K562 (cell line): ENCODE measurements at regions not wholly inside any gene's neighbourhood (a gene's known extent, or its start where the extent isn't known, plus 50 kb on each side); places are given as distances from the start of the nearest gene placed in this dataset.

ENCODE experiments used
- ATAC-seq: fragments of 200-7000 bp; cut with Tn5 transposase; 3 replicates; pipeline ENCODE4 v1.9.1; 2020; ENCODE audit warnings: moderate library complexity
- BruUV-seq: library from RNA; stranded (reverse); fragments of 400-500 nt; replicated peaks from 2 replicates; lab custom pipeline; 2021; lab: Mats Ljungman, UMichigan
- CTCF ChIA-PET: fragments of 300-600 bp; formaldehyde crosslinking; extraction: SDS; loops from one replicate; lab custom pipeline; 2021; ENCODE audit warnings: low intra/inter-chr PET ratio; lab: Yijun Ruan, JAX
- POLR2A ChIA-PET: fragments of 300-600, 350-650 bp; sonication (Branson Sonifier 250); formaldehyde crosslinking; extraction: SDS; loops from one replicate; lab custom pipeline; 2021; ENCODE audit warnings: antibody characterized with exemption, inconsistent platforms; lab: Yijun Ruan, JAX
- DNase-seq, 4 experiments: peaks; one replicate each; pipeline versions ENCODE4 v3.0.0 to v3.0.0-alpha.2; 2011 to 2018; ENCODE audit warnings: low spot score in 3 of 4, mixed read lengths in 3 of 4; ENCODE audit errors: extremely low read depth in 1 of 4
- FAIRE-seq: peaks from 2 replicates; lab custom pipeline; 2011; peaks lifted over from hg19 to GRCh38; lab: Jason Lieb, UNC
- H2AFZ ChIP-seq: 2 replicates; pipeline ENCODE4 v1.6.0; 2011; ENCODE audit warnings: low read depth, low read length, control low read depth, inconsistent platforms
- H3K27ac ChIP-seq: fragments of 200-600 bp; 3 replicates; pipeline ENCODE4 v1.8.0; 2011; ENCODE audit warnings: low read depth, mild to moderate bottlenecking, control low read depth, inconsistent platforms, low read length, moderate library complexity, mixed read lengths; ENCODE audit errors: extremely low read depth
- H3K27me3 ChIP-seq, 2 experiments: fragments of 300-600 bp in 1 of 2; 2 replicates in 1 of 2; 3 replicates in 1 of 2; pipeline versions ENCODE4 v1.6.0 to v1.8.0; 2011; ENCODE audit warnings: inconsistent platforms in 2 of 2, low read length in 2 of 2, mild to moderate bottlenecking in 1 of 2, mixed read lengths in 1 of 2, moderate library complexity in 1 of 2; ENCODE audit not compliant: control insufficient read depth in 2 of 2, insufficient read depth in 2 of 2
- H3K36me3 ChIP-seq: fragments of 300-600 bp; 3 replicates; pipeline ENCODE4 v1.8.0; 2011; ENCODE audit warnings: mild to moderate bottlenecking, low read length, inconsistent platforms; ENCODE audit not compliant: control insufficient read depth, insufficient read depth
- H3K4me1 ChIP-seq, 2 experiments: fragments of 200-600 bp in 1 of 2; replicated peaks in 1 of 2; 2 replicates in 1 of 2; 3 replicates in 1 of 2; pipeline versions ENCODE4 v1.5.1 to v1.8.0; 2011; ENCODE audit warnings: inconsistent platforms in 2 of 2, low read length in 2 of 2, mild to moderate bottlenecking in 1 of 2, mixed read lengths in 1 of 2, moderate library complexity in 1 of 2; ENCODE audit not compliant: control insufficient read depth in 2 of 2, insufficient read depth in 2 of 2
- H3K4me2 ChIP-seq: 2 replicates; pipeline ENCODE4 v1.6.1; 2011; ENCODE audit warnings: low read length, control low read depth, inconsistent platforms, mixed read lengths; ENCODE audit not compliant: insufficient read depth
- H3K4me3 ChIP-seq: fragments of 200-600 bp; sonication (generic), shearing (Covaris generic); 2 replicates; pipeline ENCODE4 v1.5.1; 2016; ENCODE audit warnings: control low read depth, inconsistent platforms
- H3K79me2 ChIP-seq: fragments of 200-600 bp; 3 replicates; pipeline ENCODE4 v1.8.0; 2011; ENCODE audit warnings: low read length, inconsistent platforms; ENCODE audit not compliant: control insufficient read depth, insufficient read depth
- H3K9ac ChIP-seq, 2 experiments: 2 replicates each; pipeline versions ENCODE4 v1.6.0 to v1.6.1; 2011; ENCODE audit warnings: low read depth in 2 of 2, low read length in 2 of 2, control low read depth in 1 of 2, inconsistent platforms in 1 of 2, mild to moderate bottlenecking in 1 of 2, mixed read lengths in 1 of 2; ENCODE audit not compliant: insufficient read depth in 1 of 2
- H3K9me1 ChIP-seq: one replicate; pipeline ENCODE4 v1.6.0; 2011; ENCODE audit warnings: inconsistent platforms, mild to moderate bottlenecking, low read length, moderate library complexity; ENCODE audit not compliant: control insufficient read depth, insufficient read depth
- H3K9me3 ChIP-seq: replicated peaks from 2 replicates; pipeline ENCODE4 v1.5.1; 2011; ENCODE audit warnings: low read depth, low read length, inconsistent platforms; ENCODE audit not compliant: control insufficient read depth, insufficient read depth
- H4K20me1 ChIP-seq: replicated peaks from 2 replicates; pipeline ENCODE4 v1.6.1; 2011; ENCODE audit warnings: low read length, inconsistent platforms, mixed read lengths; ENCODE audit not compliant: control insufficient read depth, insufficient read depth
- CHD2 ChIP-seq: IDR thresholded peaks from 2 replicates; pipeline ENCODE4 v1.6.1; 2011; ENCODE audit warnings: low read depth, low read length
- CREB1 ChIP-seq, 2 experiments: sonication (generic) in 1 of 2; formaldehyde crosslinking in 1 of 2; IDR thresholded peaks; 2 replicates each; pipeline versions ENCODE4 v1.6.1 to v1.8.0; 2012 to 2022; ENCODE audit warnings: inconsistent platforms in 1 of 2, mild to moderate bottlenecking in 1 of 2, missing genetic modification reagents in 1 of 2, moderate library complexity in 1 of 2
- EZH2 ChIP-seq: IDR thresholded peaks from 2 replicates; pipeline ENCODE4 v1.6.1; 2012; ENCODE audit warnings: low read depth, mild to moderate bottlenecking, inconsistent platforms, low read length, borderline replicate concordance
- HCFC1 ChIP-seq: IDR thresholded peaks from 2 replicates; pipeline ENCODE4 v1.6.1; 2012; ENCODE audit warnings: low read depth, low read length, improper control_type of control experiment
- IRF1 ChIP-seq: sonication (generic); formaldehyde crosslinking; IDR thresholded peaks from 2 replicates; pipeline ENCODE4 v1.8.0; 2022; ENCODE audit warnings: missing genetic modification reagents, mild to moderate bottlenecking, borderline replicate concordance
- MCM3 ChIP-seq: fragments of 450-650 bp; IDR thresholded peaks from 2 replicates; pipeline ENCODE4 v1.6.1; 2016
- MYBL2 ChIP-seq, 2 experiments: fragments of 450-650 bp in 1 of 2; sonication (generic) in 1 of 2; formaldehyde crosslinking in 1 of 2; IDR thresholded peaks; 2 replicates each; pipeline versions ENCODE4 v1.6.1 to v1.8.1; 2017 to 2022; ENCODE audit warnings: borderline replicate concordance in 1 of 2, inconsistent platforms in 1 of 2, low read depth in 1 of 2, mild to moderate bottlenecking in 1 of 2, missing genetic modification reagents in 1 of 2, moderate library complexity in 1 of 2
- NFE2 ChIP-seq: IDR thresholded peaks from 2 replicates; pipeline ENCODE4 v1.6.1; 2014; ENCODE audit warnings: antibody characterized with exemption, low read depth
- NR2C1 ChIP-seq, 2 experiments: fragments of 450-650 bp; IDR thresholded peaks; 2 replicates each; pipeline ENCODE4 v1.6.1; 2017; ENCODE audit warnings: mild to moderate bottlenecking in 2 of 2, antibody characterized with exemption in 1 of 2, inconsistent platforms in 1 of 2, missing compliant biosample characterization in 1 of 2, missing genetic modification characterization in 1 of 2
- POLR2AphosphoS5 ChIP-seq: IDR thresholded peaks from 2 replicates; pipeline ENCODE4 v1.6.1; 2011; ENCODE audit warnings: mild to moderate bottlenecking, low read depth, low read length, moderate library complexity; ENCODE audit not compliant: control insufficient read depth, insufficient read depth
- PRMT5 ChIP-seq: sonication (generic); formaldehyde crosslinking; IDR thresholded peaks from 2 replicates; pipeline ENCODE4 v1.5.0; 2020; ENCODE audit warnings: missing genetic modification reagents
- RBM15 ChIP-seq: fragments of 200-400 bp; formaldehyde crosslinking; IDR thresholded peaks from 2 replicates; pipeline ENCODE4 v1.6.1; 2018; ENCODE audit warnings: mild to moderate bottlenecking, low read length, moderate library complexity; ENCODE audit not compliant: insufficient read depth
- RBM39 ChIP-seq: fragments of 200-400 bp; formaldehyde crosslinking; optimal IDR thresholded peaks from 2 replicates; pipeline ENCODE3; 2018; ENCODE audit warnings: low read depth, low read length
- SNAPC5 ChIP-seq: fragments of 250-450 bp; sonication (Bioruptor Pico); IDR thresholded peaks from 2 replicates; pipeline ENCODE4 v1.8.0; 2021; ENCODE audit warnings: moderate library complexity, mild to moderate bottlenecking, inconsistent platforms
- TCF7 ChIP-seq: sonication (generic); IDR thresholded peaks from 2 replicates; pipeline ENCODE4 v1.6.1; 2016; ENCODE audit warnings: antibody characterized with exemption, borderline replicate concordance
- WHSC1 ChIP-seq: IDR thresholded peaks from one replicate; pipeline ENCODE4 v1.6.1; 2012; ENCODE audit warnings: low read length, control low read depth, inconsistent platforms
- ZFP91 ChIP-seq: sonication (generic); formaldehyde crosslinking; IDR thresholded peaks from 2 replicates; pipeline ENCODE4 v1.8.0; 2022; ENCODE audit warnings: mild to moderate bottlenecking, missing genetic modification reagents
- ZKSCAN1 ChIP-seq: fragments of 150-350 bp; IDR thresholded peaks from 2 replicates; pipeline ENCODE4 v1.6.1; 2016; ENCODE audit warnings: low read depth, low read length
- ZNF324 ChIP-seq: fragments of 250-450 bp; sonication (Bioruptor Pico); IDR thresholded peaks from 2 replicates; pipeline ENCODE4 v1.4.0; 2020; ENCODE audit warnings: mild to moderate bottlenecking
- WGBS: fragments of 100-300 bp; shearing (Covaris generic); methylation state at CpG from one replicate; pipeline ENCODE4 v1.1.6; 2016; ENCODE audit warnings: low coverage, mixed read lengths; ENCODE audit not compliant: insufficient coverage; ENCODE audit errors: missing lambda C conversion rate; 5-methylcytosine and 5-hydroxymethylcytosine counted together
- in situ Hi-C: fragments of 300-500 bp; cut with MboI; formaldehyde crosslinking; loops from 4 replicates; pipeline ENCODE4 v1.15.0; 2018; ENCODE audit warnings: inconsistent platforms, mixed read lengths
- intact Hi-C: fragments of 100-400 bp; cut with micrococcal nuclease; formaldehyde crosslinking; loops from 2 replicates; pipeline ENCODE4 v1.14.2; 2022

DNA sequence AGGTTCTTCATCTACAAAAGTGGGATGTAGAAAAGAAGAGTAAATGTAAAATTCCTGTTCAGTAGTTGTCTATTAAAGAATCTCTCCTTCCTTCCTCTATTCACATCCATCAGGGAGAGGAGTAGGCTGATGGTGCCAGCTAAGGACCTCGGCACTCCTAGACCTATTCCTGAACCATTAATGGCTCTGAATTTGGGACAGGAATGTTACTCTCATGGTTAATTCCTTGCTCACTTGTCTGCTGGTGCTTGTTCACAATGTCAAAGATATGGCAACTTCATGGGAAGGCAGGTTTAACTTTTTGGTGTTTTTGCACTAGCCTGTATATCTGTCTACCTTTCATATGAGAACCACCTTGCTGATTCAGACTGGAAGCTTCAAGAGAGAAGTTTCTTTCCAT, 206.6 kb downstream of the DAD1 start:
- ChIA-PET POLR2A (no interaction called here), CTCF (no interaction called here)
- H3K27me3 ChIP-seq, result peaks cover 8 to 19% of the 10 kb centered on the region in 2 experiments; a peak in 3 of 5 replicates
- no peak overlapping the region for H3K4me3 ChIP-seq
- H3K79me2 ChIP-seq, result no peaks in the 10 kb centered on the region
- no peak overlapping the region for H3K27ac ChIP-seq
- no peak for ATAC-seq
- no peak for FAIRE-seq
- no peak overlapping the region for H3K4me2 ChIP-seq
- no peaks in the 10 kb centered on the region for H3K4me1 ChIP-seq
- in situ Hi-C loops (loop anchor here (5.0 to 10.0 kb wide), 2 partner anchors 65 to 172 kb away; no protein-coding TSS in a partner anchor), intact Hi-C loops (loop anchor here (10.0 kb wide), 1 partner anchor 272 kb away; no protein-coding TSS in a partner anchor)
- no peaks in the 10 kb centered on the region for H3K9me1 ChIP-seq
- TF ChIP-seq CREB1 (IDR thresholded peaks at IDR 0.05), result no peak
- TF ChIP-seq CREB1 (CRISPR knock-in tag; IDR thresholded peaks at IDR 0.05), result no peak
- TF ChIP-seq RBM39, result no peak
- no peak for TF ChIP-seq WHSC1
- no peak for TF ChIP-seq IRF1 (CRISPR knock-in tag)
- TF ChIP-seq ZKSCAN1, result no peak
- no peak for TF ChIP-seq HCFC1
- no peak for TF ChIP-seq ZNF324 (CRISPR knock-in tag)
- TF ChIP-seq PRMT5, result no peak
- no peak for TF ChIP-seq CHD2
- no peak for TF ChIP-seq RBM15
- no peak for TF ChIP-seq ZFP91
- TF ChIP-seq NFE2, result no peak
- TF ChIP-seq MCM3, result no peak
- TF ChIP-seq TCF7, result no peak
- TF ChIP-seq MYBL2 (IDR thresholded peaks at IDR 0.05; ENCODE audit: low read depth), result no peak
- no peak for TF ChIP-seq MYBL2 (CRISPR knock-in tag; IDR thresholded peaks at IDR 0.05; ENCODE audit: borderline replicate concordance)
- TF ChIP-seq POLR2AphosphoS5, result no peak
- no peak for TF ChIP-seq EZH2
- no peak for TF ChIP-seq SNAPC5 (CRISPR knock-in tag)
- no peak for TF ChIP-seq NR2C1 (IDR thresholded peaks at IDR 0.05)
- TF ChIP-seq NR2C1 (tag; IDR thresholded peaks at IDR 0.05), result no peak
- H3K36me3 ChIP-seq, result no peaks in the 10 kb centered on the region
- H3K9ac ChIP-seq, result no peak overlapping the region
- DNase-seq, result no peak
- H3K9me3 ChIP-seq, result no peaks in the 10 kb centered on the region
- H2AFZ ChIP-seq, result no peak overlapping the region
- no TSS peak for BruUV-seq
- WGBS, result 0% methylated on average over 1 of the region's 1 CpG
- no peaks in the 10 kb centered on the region for H4K20me1 ChIP-seq
